ENCODE measurements at regions not wholly inside any gene's neighbourhood (a gene's known extent, or its start where the extent isn't known, plus 50 kb on each side); places are given as distances from the start of the nearest gene placed in this dataset.

- TF ChIP-seq POLR2A (IDR thresholded peaks at IDR 0.05): no peak
- TF ChIP-seq CTCF (IDR thresholded peaks at IDR 0.05): no peak
Observed at GRCh38 chrX:140589657-140590056, 84.8 kb upstream of the SOX3 start.
